ENCODE measurements at regions not wholly inside any gene's neighbourhood (a gene's known extent, or its start where the extent isn't known, plus 50 kb on each side); places are given as distances from the start of the nearest gene placed in this dataset.

DNA sequence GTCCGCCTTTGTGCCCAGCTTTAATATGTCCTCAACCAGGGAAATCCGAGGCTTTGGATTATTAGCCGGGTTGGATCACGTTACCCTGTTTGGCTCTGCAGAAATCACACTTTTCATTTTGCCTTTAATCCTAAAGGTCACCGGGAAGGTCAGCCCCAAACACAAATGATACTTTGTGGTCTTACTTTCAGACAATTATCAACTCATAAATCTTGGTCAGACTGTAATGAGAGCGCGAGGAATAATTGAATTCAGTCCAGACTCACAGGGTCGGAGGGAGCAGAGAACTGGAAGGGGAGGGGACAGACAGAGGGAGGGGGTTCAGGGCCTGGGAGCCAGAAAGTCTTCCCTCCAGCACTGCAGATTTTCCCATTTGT, 91.7 kb upstream of the NFIA start:
- TF ChIP-seq, protein P1, sequence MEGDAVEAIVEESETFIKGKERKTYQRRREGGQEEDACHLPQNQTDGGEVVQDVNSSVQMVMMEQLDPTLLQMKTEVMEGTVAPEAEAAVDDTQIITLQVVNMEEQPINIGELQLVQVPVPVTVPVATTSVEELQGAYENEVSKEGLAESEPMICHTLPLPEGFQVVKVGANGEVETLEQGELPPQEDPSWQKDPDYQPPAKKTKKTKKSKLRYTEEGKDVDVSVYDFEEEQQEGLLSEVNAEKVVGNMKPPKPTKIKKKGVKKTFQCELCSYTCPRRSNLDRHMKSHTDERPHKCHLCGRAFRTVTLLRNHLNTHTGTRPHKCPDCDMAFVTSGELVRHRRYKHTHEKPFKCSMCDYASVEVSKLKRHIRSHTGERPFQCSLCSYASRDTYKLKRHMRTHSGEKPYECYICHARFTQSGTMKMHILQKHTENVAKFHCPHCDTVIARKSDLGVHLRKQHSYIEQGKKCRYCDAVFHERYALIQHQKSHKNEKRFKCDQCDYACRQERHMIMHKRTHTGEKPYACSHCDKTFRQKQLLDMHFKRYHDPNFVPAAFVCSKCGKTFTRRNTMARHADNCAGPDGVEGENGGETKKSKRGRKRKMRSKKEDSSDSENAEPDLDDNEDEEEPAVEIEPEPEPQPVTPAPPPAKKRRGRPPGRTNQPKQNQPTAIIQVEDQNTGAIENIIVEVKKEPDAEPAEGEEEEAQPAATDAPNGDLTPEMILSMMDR (IDR thresholded peaks at IDR 0.05) = no peak
- no peak for TF ChIP-seq POLR2A (IDR thresholded peaks at IDR 0.05)
